ENCODE measurements at regions not wholly inside any gene's neighbourhood (a gene's known extent, or its start where the extent isn't known, plus 50 kb on each side); places are given as distances from the start of the nearest gene placed in this dataset.

- WGBS, 2 donors (ENCODE audit: low coverage in 1 of 2), result 74% methylated on average over 2 of the region's 2 CpGs; no CpG with 5 or more reads in 1 of the 2 donors
- TF ChIP-seq POLR2AphosphoS5 (IDR thresholded peaks at IDR 0.05) (no peak), POLR2A (IDR thresholded peaks at IDR 0.05) (no peak), EP300 (IDR thresholded peaks at IDR 0.05; ENCODE audit: low read depth) (no peak)
- TF ChIP-seq, protein P1, sequence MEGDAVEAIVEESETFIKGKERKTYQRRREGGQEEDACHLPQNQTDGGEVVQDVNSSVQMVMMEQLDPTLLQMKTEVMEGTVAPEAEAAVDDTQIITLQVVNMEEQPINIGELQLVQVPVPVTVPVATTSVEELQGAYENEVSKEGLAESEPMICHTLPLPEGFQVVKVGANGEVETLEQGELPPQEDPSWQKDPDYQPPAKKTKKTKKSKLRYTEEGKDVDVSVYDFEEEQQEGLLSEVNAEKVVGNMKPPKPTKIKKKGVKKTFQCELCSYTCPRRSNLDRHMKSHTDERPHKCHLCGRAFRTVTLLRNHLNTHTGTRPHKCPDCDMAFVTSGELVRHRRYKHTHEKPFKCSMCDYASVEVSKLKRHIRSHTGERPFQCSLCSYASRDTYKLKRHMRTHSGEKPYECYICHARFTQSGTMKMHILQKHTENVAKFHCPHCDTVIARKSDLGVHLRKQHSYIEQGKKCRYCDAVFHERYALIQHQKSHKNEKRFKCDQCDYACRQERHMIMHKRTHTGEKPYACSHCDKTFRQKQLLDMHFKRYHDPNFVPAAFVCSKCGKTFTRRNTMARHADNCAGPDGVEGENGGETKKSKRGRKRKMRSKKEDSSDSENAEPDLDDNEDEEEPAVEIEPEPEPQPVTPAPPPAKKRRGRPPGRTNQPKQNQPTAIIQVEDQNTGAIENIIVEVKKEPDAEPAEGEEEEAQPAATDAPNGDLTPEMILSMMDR (IDR thresholded peaks at IDR 0.05), result no peak
Observed at GRCh38 chr3:35864871-35865270, 225.5 kb downstream of the ARPP21 start.

DNA sequence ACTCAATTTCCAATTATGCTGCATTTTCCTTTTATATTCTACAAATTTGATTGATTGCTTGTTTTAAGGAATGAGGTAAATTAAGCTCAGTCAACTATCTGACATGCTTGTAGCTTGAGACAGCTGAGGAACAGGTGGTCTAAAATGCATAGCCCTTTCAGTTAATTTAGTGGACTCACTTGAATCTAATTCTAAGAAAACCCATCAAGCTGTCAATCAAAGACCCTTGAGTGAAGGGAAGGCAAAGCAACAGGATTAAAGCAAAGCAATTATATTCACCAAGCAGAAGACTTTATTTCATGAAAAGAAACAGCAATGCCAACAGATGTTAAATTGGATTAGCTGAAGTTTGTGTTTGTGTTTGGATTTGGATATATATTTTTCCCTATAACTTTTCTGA, 228.5 kb downstream of the ARPP21 start:
- H3K27me3 ChIP-seq, result no peaks in the 10 kb centered on the region
- TF ChIP-seq, protein P1 (IDR thresholded peaks at IDR 0.05), result no peak
- TF ChIP-seq EP300 (IDR thresholded peaks at IDR 0.05; ENCODE audit: low read depth), result no peak
- no peak for TF ChIP-seq POLR2A (IDR thresholded peaks at IDR 0.05)
- no peak for TF ChIP-seq POLR2AphosphoS5 (IDR thresholded peaks at IDR 0.05)
- no peak overlapping the region for H3K27ac ChIP-seq
- no peak for DNase-seq
- no peaks in the 10 kb centered on the region for H3K4me1 ChIP-seq
- in situ Hi-C loops (cut with MboI; ENCODE audit: low pct_ligation_motif_present in 1 of 4, low pct_unique_long_range_greater_than_20kb in 1 of 4, low sequenced_read_pairs in 3 of 4), result no loop called here
- intact Hi-C loops (cut with DNase I; ENCODE audit: low total_unique reads), result no loop called here
- no peaks in the 10 kb centered on the region for H3K36me3 ChIP-seq
- H3K9me3 ChIP-seq, result no peaks in the 10 kb centered on the region
- H3K4me3 ChIP-seq, result no peak overlapping the region

More at GRCh38 chr3:35864871-35865270, 225.5 kb downstream of the ARPP21 start:
- H3K9me3 ChIP-seq, result no peaks in the 10 kb centered on the region
- no peaks in the 10 kb centered on the region for H3K4me1 ChIP-seq
- no peaks in the 10 kb centered on the region for H3K27me3 ChIP-seq
- intact Hi-C loops (cut with DNase I; ENCODE audit: low total_unique reads), result no loop called here
- DNase-seq, result no peak
- no peak overlapping the region for H3K27ac ChIP-seq
- H3K36me3 ChIP-seq, result no peaks in the 10 kb centered on the region
- in situ Hi-C loops (cut with MboI; ENCODE audit: low pct_ligation_motif_present in 1 of 4, low pct_unique_long_range_greater_than_20kb in 1 of 4, low sequenced_read_pairs in 3 of 4), result no loop called here
- no peak overlapping the region for H3K4me3 ChIP-seq

- Histone ChIP-seq H3K9me3 (no peaks in the 10 kb centered on the region), H3K27ac (no peak overlapping the region), H3K27me3 (no peaks in the 10 kb centered on the region), H3K4me1 (no peaks in the 10 kb centered on the region), H3K36me3 (no peaks in the 10 kb centered on the region), H3K4me3 (no peak overlapping the region)
- WGBS, 2 donors (ENCODE audit: low coverage in 1 of 2), result 43 to 63% methylated on average over 1 to 4 of the region's 4 CpGs
- no peak for DNase-seq
- intact Hi-C loops (cut with DNase I; ENCODE audit: low total_unique reads), result no loop called here
- in situ Hi-C loops (cut with MboI; ENCODE audit: low pct_ligation_motif_present in 1 of 4, low pct_unique_long_range_greater_than_20kb in 1 of 4, low sequenced_read_pairs in 3 of 4), result no loop called here
- no peak for TF ChIP-seq POLR2AphosphoS5 (IDR thresholded peaks at IDR 0.05)
- TF ChIP-seq, protein P1 (IDR thresholded peaks at IDR 0.05), result no peak
- TF ChIP-seq POLR2A (IDR thresholded peaks at IDR 0.05), result no peak
- no peak for TF ChIP-seq EP300 (IDR thresholded peaks at IDR 0.05; ENCODE audit: low read depth)
Observed at GRCh38 chr3:35871009-35871408, 231.7 kb downstream of the ARPP21 start.

DNA sequence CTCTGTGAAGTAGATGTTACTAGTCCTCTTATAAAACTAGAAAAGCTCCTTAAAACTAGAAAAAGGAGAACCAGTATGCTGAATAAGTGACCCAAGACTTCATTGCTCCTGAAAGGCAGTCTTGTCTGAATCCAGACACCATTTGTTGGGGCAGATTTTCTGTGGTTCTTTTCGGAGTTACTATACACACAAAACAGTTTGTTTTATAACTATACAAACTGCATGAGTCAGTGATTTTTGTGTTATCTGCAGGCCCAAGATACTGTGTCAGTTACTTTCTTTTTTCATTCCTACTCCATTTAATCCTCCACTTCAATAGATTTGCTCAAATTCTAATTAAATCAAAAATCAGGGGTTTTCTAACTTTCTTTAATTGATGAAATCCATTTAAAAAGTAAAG, 244.6 kb downstream of the ARPP21 start:
- Histone ChIP-seq H3K36me3 (no peaks in the 10 kb centered on the region), H3K27me3 (no peaks in the 10 kb centered on the region), H3K4me1 (no peaks in the 10 kb centered on the region), H3K27ac (no peak overlapping the region), H3K9me3 (no peaks in the 10 kb centered on the region), H3K4me3 (no peak overlapping the region)
- in situ Hi-C loops (cut with MboI; ENCODE audit: low pct_ligation_motif_present in 1 of 4, low pct_unique_long_range_greater_than_20kb in 1 of 4, low sequenced_read_pairs in 3 of 4) (no loop called here), intact Hi-C loops (cut with DNase I; ENCODE audit: low total_unique reads) (no loop called here)
- 50 to 78% methylated on average over 1 of the region's 1 CpG for WGBS, 2 donors (ENCODE audit: low coverage in 1 of 2)
- no peak for DNase-seq
- TF ChIP-seq EP300 (IDR thresholded peaks at IDR 0.05; ENCODE audit: low read depth) (no peak), POLR2AphosphoS5 (IDR thresholded peaks at IDR 0.05) (no peak), POLR2A (IDR thresholded peaks at IDR 0.05) (no peak)
- TF ChIP-seq, protein P1 (IDR thresholded peaks at IDR 0.05), result no peak

Data from transverse colon (tissue), 4 donors.